Lung microvascular endothelial cell (primary cell): ENCODE measurements at regions not wholly inside any gene's neighbourhood (a gene's known extent, or its start where the extent isn't known, plus 50 kb on each side); places are given as distances from the start of the nearest gene placed in this dataset.

ENCODE experiments used
- DNase-seq, 2 donors: peaks; one replicate each; pipeline versions ENCODE4 v3.0.0 to v3.0.0-alpha.2; 2010; ENCODE audit warnings: low read depth in 2 of 2

GRCh38 chr5:91283899-91284298 is 99.2 kb downstream of the ARRDC3 start:
- peak in 1 of 2 donors; percentile 60 for DNase-seq

GRCh38 chr5:91283326-91283725 is 99.8 kb downstream of the ARRDC3 start:
- DNase-seq = no peak

DNA sequence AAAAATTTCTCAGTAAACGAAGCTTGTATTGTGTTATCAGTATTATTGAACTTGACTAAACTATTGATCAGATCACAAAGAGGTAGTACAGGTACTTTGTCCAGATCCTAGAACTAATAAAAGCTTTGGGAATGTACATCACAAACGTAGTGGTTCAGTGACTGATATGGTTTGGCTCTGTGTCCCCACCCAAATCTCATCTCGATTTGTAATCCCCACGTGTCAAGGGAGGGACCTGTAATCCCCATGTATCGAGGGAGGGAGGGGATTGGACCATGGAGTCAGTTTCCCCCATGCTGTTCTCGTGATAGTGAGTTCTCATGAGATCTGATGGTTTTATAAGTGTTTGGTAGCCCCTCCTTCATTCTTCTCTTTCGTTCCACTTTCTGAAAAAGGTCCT is 100.9 kb downstream of the ARRDC3 start:
- DNase-seq = no peak

GRCh38 chr5:91281401-91281800 is 101.7 kb downstream of the ARRDC3 start:
- DNase-seq = peak; percentile 21 to 97

DNA sequence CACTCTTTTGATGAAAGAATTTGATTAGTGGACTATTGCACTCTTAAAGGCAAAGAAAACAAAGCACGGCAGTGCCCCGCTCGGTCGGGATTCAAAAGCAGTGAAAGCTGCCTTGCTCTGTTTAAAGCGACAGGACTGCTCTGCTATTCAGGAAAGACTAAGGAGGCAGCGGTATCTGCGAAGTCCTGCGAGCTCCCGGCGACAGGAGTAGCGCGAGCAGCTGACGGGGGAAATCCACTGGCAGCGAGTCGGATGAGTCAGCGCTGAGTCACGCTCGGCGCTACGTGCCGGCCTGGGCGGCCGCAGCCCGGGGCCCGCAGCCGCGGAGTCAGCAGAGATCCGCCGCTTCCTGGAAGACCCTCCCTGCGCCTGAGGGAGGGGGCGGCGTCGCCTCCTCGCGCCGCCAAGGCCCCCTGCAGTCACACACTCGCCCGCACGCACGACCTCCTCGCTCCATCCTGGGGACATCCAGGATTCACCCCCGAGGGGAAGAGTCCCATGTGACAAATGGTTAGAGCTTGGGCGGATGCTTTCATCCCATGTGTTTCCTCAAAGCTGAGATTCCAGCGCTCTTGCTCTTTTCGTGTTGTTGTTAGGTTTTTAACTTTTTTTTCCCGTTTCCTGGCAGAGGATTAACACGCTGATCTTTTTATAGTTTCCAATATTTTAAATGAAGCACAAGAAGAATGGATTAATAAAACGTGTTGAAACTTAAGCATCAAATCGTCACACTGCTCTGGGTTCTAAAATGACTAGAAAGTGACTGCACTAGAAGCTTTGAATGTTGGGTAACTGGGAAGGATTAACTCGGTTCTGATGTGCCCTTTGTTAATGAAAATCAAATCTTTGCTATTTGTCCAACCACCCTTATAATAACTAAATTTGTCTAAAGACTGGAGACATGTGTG is 102.5 kb downstream of the ARRDC3 start:
- peak; percentile 98 to 99 for DNase-seq

GRCh38 chr5:91277840-91278239 is 105.3 kb downstream of the ARRDC3 start:
- no peak for DNase-seq

- DNase-seq = peak in 1 of 2 donors; percentile 28
These were observed 106.0 kb downstream of the ARRDC3 start for GRCh38 chr5:91277093-91277626.

DNA sequence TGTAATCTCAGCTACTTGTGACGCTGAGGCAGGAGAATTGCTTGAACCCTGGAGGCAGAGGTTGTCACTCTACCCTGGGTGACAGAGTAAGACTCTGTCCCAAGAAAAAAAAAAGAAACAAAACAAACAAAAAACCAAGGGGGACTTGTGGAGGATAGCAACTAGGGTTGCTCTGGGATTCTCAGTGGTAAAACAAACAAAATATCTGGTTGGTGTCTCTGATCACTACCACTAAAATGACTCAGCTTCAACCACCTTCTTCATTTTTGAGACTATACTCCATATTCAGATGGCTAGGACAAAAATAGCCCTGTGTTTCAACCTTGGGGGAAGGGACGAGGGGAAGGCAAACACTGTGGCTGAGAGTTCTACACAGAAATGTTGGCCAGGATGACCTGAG is 110.3 kb downstream of the ARRDC3 start:
- DNase-seq = no peak

DNA sequence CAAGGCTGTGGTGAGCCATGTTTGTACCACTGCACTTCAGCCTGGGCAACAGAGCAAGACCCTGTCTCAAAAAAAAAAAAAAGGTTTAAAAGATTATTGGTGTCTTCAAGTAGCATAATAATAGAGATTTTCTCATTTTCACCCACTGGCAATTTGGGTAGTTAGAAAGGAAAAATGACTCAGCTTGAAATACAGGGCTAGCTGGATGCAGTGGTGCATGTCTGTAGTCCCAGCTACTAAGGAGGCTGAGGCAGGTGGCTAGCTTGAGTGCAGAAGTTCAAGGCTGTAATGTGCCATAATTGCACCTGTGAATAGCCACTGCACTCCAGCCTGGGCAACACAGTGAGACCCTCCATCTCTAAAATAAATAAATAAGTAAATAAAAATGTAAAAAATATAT is 111.1 kb downstream of the ARRDC3 start:
- no peak for DNase-seq

DNA sequence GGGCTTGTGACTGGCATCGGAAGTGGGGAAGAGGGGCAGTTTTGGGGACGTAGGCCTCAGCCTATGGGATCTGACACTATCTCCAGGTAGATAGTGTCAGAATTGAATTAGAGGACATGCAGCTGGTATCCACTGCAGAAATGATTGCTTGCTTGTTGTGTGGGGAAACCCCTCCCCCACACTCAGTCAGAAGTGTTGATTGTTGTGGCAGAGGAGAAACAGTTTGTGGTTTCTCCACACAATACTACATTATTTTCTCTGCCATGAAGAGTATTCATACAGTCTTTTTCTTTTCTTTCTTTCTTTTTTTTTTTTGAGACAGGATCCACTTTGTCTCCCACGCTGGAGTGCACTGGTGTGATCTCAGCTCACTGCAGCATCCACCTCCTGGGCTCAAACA is 113.9 kb downstream of the ARRDC3 start:
- DNase-seq = no peak

GRCh38 chr5:91266184-91266705 is 116.9 kb downstream of the ARRDC3 start:
- peak; percentile 62 to 76 for DNase-seq

- DNase-seq = peak in 1 of 2 donors; percentile 6
These were observed 118.6 kb downstream of the ARRDC3 start for GRCh38 chr5:91264311-91265051.

GRCh38 chr5:91263898-91264297 is 119.2 kb downstream of the ARRDC3 start:
- no peak for DNase-seq

GRCh38 chr5:91257301-91257700 is 125.8 kb downstream of the ARRDC3 start:
- no peak for DNase-seq

GRCh38 chr5:91256142-91256524 is 127.0 kb downstream of the ARRDC3 start:
- DNase-seq = no peak

DNA sequence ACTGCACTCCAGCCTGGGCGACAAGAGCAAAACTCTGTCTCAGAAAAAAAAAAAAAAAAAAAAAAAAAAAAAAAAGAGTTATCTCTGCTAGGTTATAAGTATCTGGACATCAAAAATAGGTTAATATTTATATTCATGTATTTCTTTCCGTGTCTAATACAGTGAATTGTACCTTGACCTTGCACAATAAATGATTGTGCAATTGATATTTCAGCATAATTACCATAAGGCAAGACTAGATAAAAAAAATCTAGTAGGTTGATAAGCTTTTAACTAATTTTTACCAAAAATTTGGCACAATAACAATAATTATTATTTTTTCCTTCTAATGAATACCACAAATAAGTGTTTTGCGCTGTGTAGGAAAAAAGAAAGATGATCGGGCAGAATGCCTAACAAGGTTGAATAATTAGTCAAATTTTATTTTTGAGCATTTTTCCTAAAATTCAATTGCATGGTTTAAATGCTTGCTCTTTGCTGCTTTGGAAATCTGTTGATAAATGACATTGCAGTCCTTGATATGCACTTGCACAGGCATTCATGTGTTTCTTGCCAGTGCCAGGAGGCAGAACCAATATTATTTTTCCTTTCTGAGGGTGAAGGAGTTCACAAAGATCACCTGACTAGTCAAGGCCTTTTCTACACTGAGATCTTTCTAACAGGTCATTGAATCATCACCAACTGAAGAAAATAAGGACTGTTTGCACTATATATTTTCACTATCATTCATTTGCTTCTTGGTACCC is 127.5 kb downstream of the ARRDC3 start:
- DNase-seq = no peak

- DNase-seq = no peak
These were observed 130.2 kb downstream of the ARRDC3 start for GRCh38 chr5:91252916-91253315.

GRCh38 chr5:91245871-91246270 is 137.2 kb downstream of the ARRDC3 start:
- DNase-seq = peak in 1 of 2 donors; percentile 7

- DNase-seq = no peak
These were observed 138.1 kb downstream of the ARRDC3 start for GRCh38 chr5:91245074-91245452.

DNA sequence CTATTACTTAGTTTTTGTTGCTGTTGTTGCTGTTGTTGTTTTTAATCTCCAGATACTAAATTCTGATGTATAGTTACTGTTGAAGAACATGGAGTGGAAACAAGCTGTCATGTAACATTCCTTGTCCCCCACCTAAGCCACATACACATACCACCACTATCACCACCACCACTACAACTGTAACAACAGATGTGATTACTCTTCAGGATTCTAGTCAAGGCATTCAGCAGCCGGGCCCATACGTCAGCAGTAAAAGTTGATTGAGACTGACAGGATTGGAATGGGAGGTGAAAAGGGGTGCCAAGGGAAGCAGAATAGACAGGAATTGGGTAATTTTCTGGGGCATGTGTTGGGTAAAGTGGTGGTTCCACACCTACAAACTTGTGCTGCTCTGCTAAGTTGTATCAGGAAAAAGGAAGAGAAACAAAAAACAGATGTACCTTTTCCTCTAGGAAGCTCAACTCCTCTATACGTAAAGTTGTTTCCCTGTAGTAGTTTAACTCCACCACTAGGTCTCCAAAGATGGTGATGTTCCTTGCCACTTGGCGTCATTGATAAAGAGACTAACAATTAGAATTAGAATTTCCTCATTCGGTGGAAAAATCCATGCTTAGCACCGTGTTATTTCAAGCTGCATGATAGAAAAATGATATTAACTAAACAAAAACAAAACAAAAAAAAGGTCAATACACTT is 138.6 kb downstream of the ARRDC3 start:
- no peak for DNase-seq

DNA sequence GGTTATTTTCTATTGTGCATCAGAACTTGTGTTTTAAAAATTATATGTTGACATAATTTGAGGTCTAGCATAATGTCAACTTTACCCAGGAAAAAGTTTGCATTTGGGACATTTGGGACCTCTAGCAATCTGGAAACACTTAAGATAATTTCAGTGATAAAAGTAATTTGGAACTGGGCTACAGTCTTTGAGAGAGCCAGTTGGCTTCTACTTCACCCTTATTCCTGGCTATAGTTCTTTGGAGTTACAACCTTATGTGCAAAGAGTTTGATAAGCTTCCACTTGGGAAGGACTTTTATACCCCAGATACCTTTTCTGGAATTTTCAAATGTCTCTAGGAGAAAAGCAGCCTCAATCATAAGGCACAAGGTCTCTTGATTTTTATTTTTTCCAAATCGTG is 139.3 kb downstream of the ARRDC3 start:
- no peak for DNase-seq
